IMR-90 (cell line): ENCODE measurements at regions not wholly inside any gene's neighbourhood (a gene's known extent, or its start where the extent isn't known, plus 50 kb on each side); places are given as distances from the start of the nearest gene placed in this dataset.

Experiments
- ATAC-seq: fragments of 200-7000 bp; cut with Tn5 transposase; 2 replicates; pipeline ENCODE4 v1.9.1; 2020; ENCODE audit warnings: low read depth, mild to moderate bottlenecking, moderate library complexity
- BruUV-seq: library from RNA; stranded (reverse); fragments of 400-500 nt; replicated peaks from 2 replicates; lab custom pipeline; 2021; lab: Mats Ljungman, UMichigan
- CTCF ChIA-PET: fragments of 300-600 bp; formaldehyde crosslinking; extraction: SDS; loops from one replicate; lab custom pipeline; 2021; ENCODE audit warnings: antibody characterized with exemption; lab: Yijun Ruan, JAX
- POLR2A ChIA-PET: fragments of 300-600 bp; sonication (Branson Sonifier 250); formaldehyde crosslinking; loops from one replicate; lab custom pipeline; 2022; ENCODE audit warnings: antibody characterized with exemption; ENCODE audit not compliant: unreplicated experiment; lab: Charles Lee
- DNase-seq: peaks from one replicate; pipeline ENCODE4 v3.0.0; 2013
- H2AFZ ChIP-seq: replicated peaks from 2 replicates; pipeline ENCODE3; 2013; ENCODE audit warnings: low read length, mild to moderate bottlenecking; ENCODE audit not compliant: poor library complexity
- H2AK5ac ChIP-seq: 2 replicates; pipeline ENCODE4 v1.6.1; 2013; ENCODE audit warnings: low read depth, low read length, inconsistent platforms
- H2AK9ac ChIP-seq: replicated peaks from 2 replicates; pipeline ENCODE3; 2013; ENCODE audit warnings: mild to moderate bottlenecking, low read depth, low read length, moderate library complexity; ENCODE audit not compliant: poor library complexity
- H2BK120ac ChIP-seq: 2 replicates; pipeline ENCODE4 v1.6.1; 2013; ENCODE audit warnings: low read depth, low read length, inconsistent platforms
- H2BK15ac ChIP-seq: 3 replicates; pipeline ENCODE4 v1.6.1; 2013; ENCODE audit warnings: low read depth, low read length, inconsistent platforms
- H2BK20ac ChIP-seq: 2 replicates; pipeline ENCODE4 v1.6.1; 2013; ENCODE audit warnings: low read depth, mild to moderate bottlenecking, inconsistent platforms, low read length, moderate library complexity
- H2BK5ac ChIP-seq: 2 replicates; pipeline ENCODE4 v1.6.1; 2013; ENCODE audit warnings: mild to moderate bottlenecking, low read depth, low read length, inconsistent platforms; ENCODE audit not compliant: poor library complexity, severe bottlenecking
- H3K14ac ChIP-seq: replicated peaks from 2 replicates; pipeline ENCODE4 v1.6.1; 2013; ENCODE audit warnings: low read depth, low read length, inconsistent platforms
- H3K18ac ChIP-seq: 2 replicates; pipeline ENCODE4 v1.6.1; 2013; ENCODE audit warnings: low read depth, low read length, control low read depth
- H3K23ac ChIP-seq: 2 replicates; pipeline ENCODE4 v1.6.1; 2013; ENCODE audit warnings: low read depth, low read length, inconsistent platforms
- H3K27ac ChIP-seq: 2 replicates; pipeline ENCODE4 v1.5.1; 2013; ENCODE audit warnings: mild to moderate bottlenecking, control low read depth, low read length; ENCODE audit not compliant: insufficient read depth
- H3K27me3 ChIP-seq: 2 replicates; pipeline ENCODE4 v1.6.1; 2013; ENCODE audit warnings: low read length; ENCODE audit not compliant: control insufficient read depth, insufficient read depth
- H3K36me3 ChIP-seq: 2 replicates; pipeline ENCODE4 v1.6.1; 2013; ENCODE audit warnings: low read length, mixed read lengths; ENCODE audit not compliant: control insufficient read depth, insufficient read depth
- H3K4ac ChIP-seq: 2 replicates; pipeline ENCODE4 v1.6.1; 2013; ENCODE audit warnings: low read depth, low read length, inconsistent platforms
- H3K4me1 ChIP-seq: 2 replicates; pipeline ENCODE4 v1.6.1; 2013; ENCODE audit warnings: low read length, mixed read lengths; ENCODE audit not compliant: control insufficient read depth, insufficient read depth
- H3K4me2 ChIP-seq: 2 replicates; pipeline ENCODE4 v1.6.1; 2013; ENCODE audit warnings: low read depth, mild to moderate bottlenecking, control low read depth, low read length, moderate library complexity
- H3K4me3 ChIP-seq: 2 replicates; pipeline ENCODE4 v1.5.1; 2013; ENCODE audit warnings: low read depth, mild to moderate bottlenecking, control low read depth, low read length, moderate library complexity; ENCODE audit not compliant: insufficient read depth
- H3K56ac ChIP-seq: 2 replicates; pipeline ENCODE4 v1.6.1; 2013; ENCODE audit warnings: low read length, inconsistent platforms; ENCODE audit not compliant: insufficient read depth; ENCODE audit errors: extremely low read depth
- H3K79me1 ChIP-seq, 2 experiments: 2 replicates each; pipeline ENCODE4 v1.6.1; 2013; ENCODE audit warnings: low read length in 2 of 2, inconsistent platforms in 1 of 2, low read depth in 1 of 2
- H3K9ac ChIP-seq: 2 replicates; pipeline ENCODE4 v1.6.1; 2013; ENCODE audit warnings: low read depth, low read length, control low read depth
- H3K9me1 ChIP-seq: 2 replicates; pipeline ENCODE4 v1.6.1; 2013; ENCODE audit warnings: low read length, inconsistent platforms; ENCODE audit not compliant: insufficient read depth
- H3K9me3 ChIP-seq: 2 replicates; pipeline ENCODE4 v1.6.1; 2013; ENCODE audit warnings: low read length; ENCODE audit not compliant: control insufficient read depth, insufficient read depth
- H4K20me1 ChIP-seq: 2 replicates; pipeline ENCODE4 v1.6.1; 2013; ENCODE audit warnings: low read length, inconsistent platforms; ENCODE audit not compliant: insufficient read depth
- H4K5ac ChIP-seq: 2 replicates; pipeline ENCODE4 v1.6.1; 2013; ENCODE audit warnings: mild to moderate bottlenecking, low read depth, low read length, control low read depth
- H4K8ac ChIP-seq, 2 experiments: 2 replicates each; pipeline ENCODE4 v1.6.1; 2013; ENCODE audit warnings: low read depth in 2 of 2, low read length in 2 of 2, control low read depth in 1 of 2, inconsistent platforms in 1 of 2
- H4K91ac ChIP-seq: 2 replicates; pipeline ENCODE4 v1.6.1; 2013; ENCODE audit warnings: low read depth, low read length, inconsistent platforms; ENCODE audit not compliant: insufficient read depth
- BHLHE40 ChIP-seq: fragments of 150-350 bp; IDR thresholded peaks from 2 replicates; pipeline ENCODE4 v1.6.1; 2016; ENCODE audit warnings: mild to moderate bottlenecking, low read depth, low read length
- MAFK ChIP-seq: IDR thresholded peaks from 2 replicates; pipeline ENCODE4 v1.6.1; 2012; ENCODE audit warnings: low read depth, low read length, improper control_type of control experiment
- WGBS, 2 experiments: methylation state at CpG; one replicate each; pipeline versions ENCODE4 v1.1.5 to v1.1.7; 2013; ENCODE audit warnings: missing lambda C conversion rate in 2 of 2; ENCODE audit not compliant: insufficient read length in 1 of 2; ENCODE audit errors: extremely low coverage in 2 of 2; 5-methylcytosine and 5-hydroxymethylcytosine counted together
- dilution Hi-C: fragments of 300-500 bp; cut with HindIII; formaldehyde crosslinking; loops from one replicate; pipeline ENCODE4 v1.14.3; 2018; ENCODE audit warnings: low sequenced_read_pairs; ENCODE audit not compliant: unreplicated experiment
- in situ Hi-C: fragments of 300-500 bp; cut with MboI; formaldehyde crosslinking; loops from 3 replicates; pipeline ENCODE4 v1.14.3; 2019; ENCODE audit warnings: low sequenced_read_pairs, inconsistent platforms, mixed read lengths
- intact Hi-C: fragments of 100-400 bp; cut with micrococcal nuclease; formaldehyde crosslinking; loops from 2 replicates; pipeline ENCODE4 v1.10.0; 2022

- H3K27ac ChIP-seq = no peak overlapping the region
- no peaks in the 10 kb centered on the region for H3K79me1 ChIP-seq
- no peak overlapping the region for H2BK120ac ChIP-seq
- no peak for TF ChIP-seq MAFK
- no peak for TF ChIP-seq BHLHE40
- POLR2A ChIA-PET = no interaction called here
- no peak overlapping the region for H3K4me2 ChIP-seq
- H4K5ac ChIP-seq = no peak overlapping the region
- no peaks in the 10 kb centered on the region for H3K9me3 ChIP-seq
- no peak overlapping the region for H2AK5ac ChIP-seq
- H3K14ac ChIP-seq = no peak overlapping the region
- no TSS peak for BruUV-seq
- ATAC-seq = no peak
- intact Hi-C loops (loop anchor here (10.0 kb wide), 1 partner anchor 425 kb away; no protein-coding TSS in a partner anchor), dilution Hi-C loops (no loop called here), in situ Hi-C loops (no loop called here)
- H4K91ac ChIP-seq = no peak overlapping the region
- no peaks in the 10 kb centered on the region for H4K20me1 ChIP-seq
- no peak overlapping the region for H3K23ac ChIP-seq
- no peak overlapping the region for H2BK15ac ChIP-seq
- CTCF ChIA-PET = no interaction called here
- H2AFZ ChIP-seq = no peak overlapping the region
- no peaks in the 10 kb centered on the region for H3K36me3 ChIP-seq
- no peak overlapping the region for H3K9ac ChIP-seq
- H2AK9ac ChIP-seq = no peak overlapping the region
- no peak overlapping the region for H4K8ac ChIP-seq
- H3K18ac ChIP-seq = no peak overlapping the region
- DNase-seq = no peak
- no peaks in the 10 kb centered on the region for H3K9me1 ChIP-seq
- no peak overlapping the region for H3K56ac ChIP-seq
- H3K27me3 ChIP-seq = no peaks in the 10 kb centered on the region; the same call in 1 of the 2 replicates
- no peaks in the 10 kb centered on the region for H3K4me1 ChIP-seq
- H3K4ac ChIP-seq = no peak overlapping the region
- H3K4me3 ChIP-seq = no peak overlapping the region
- no peak overlapping the region for H2BK20ac ChIP-seq
- no peak overlapping the region for H2BK5ac ChIP-seq
- WGBS, 2 experiments = no CpG with 5 or more reads among the region's 3 CpGs
Observed at GRCh38 chr6:82629921-82630320, 266.3 kb downstream of the TPBG start.
